PC-3 (cell line): ENCODE measurements at regions not wholly inside any gene's neighbourhood (a gene's known extent, or its start where the extent isn't known, plus 50 kb on each side); places are given as distances from the start of the nearest gene placed in this dataset.

Source experiments
- CTCF ChIP-seq: fragments of 300-600 bp; sonication (generic); conservative IDR thresholded peaks from 2 replicates; pipeline ENCODE4 v1.5.1; 2017; ENCODE audit warnings: antibody characterized with exemption, low read depth, mild to moderate bottlenecking, low read length
- EZH2 ChIP-seq: fragments of 300-600 bp; sonication (generic); IDR thresholded peaks from one replicate; pipeline ENCODE4 v1.6.1; 2017; ENCODE audit warnings: antibody characterized with exemption, mild to moderate bottlenecking, low read length; ENCODE audit not compliant: unreplicated experiment

- TF ChIP-seq EZH2 (no peak), CTCF (no peak)
These were observed 164.2 kb upstream of the DPP6 start for GRCh38 chr7:153887749-153888569.
